ENCODE measurements at regions not wholly inside any gene's neighbourhood (a gene's known extent, or its start where the extent isn't known, plus 50 kb on each side); places are given as distances from the start of the nearest gene placed in this dataset.

- TF ChIP-seq EZH2phosphoT487 (IDR thresholded peaks at IDR 0.05; ENCODE audit: insufficient read depth, low read depth) (no peak), EZH2 (IDR thresholded peaks at IDR 0.05; ENCODE audit: insufficient read depth, poor library complexity, severe bottlenecking) (no peak)
These were observed 165.2 kb downstream of the NSG2 start for GRCh38 chr5:174210596-174211276.
